ENCODE measurements at regions not wholly inside any gene's neighbourhood (a gene's known extent, or its start where the extent isn't known, plus 50 kb on each side); places are given as distances from the start of the nearest gene placed in this dataset.

GRCh38 chr1:102758418-102758817, 349.9 kb downstream of the COL11A1 start:
- no peak for TF ChIP-seq POLR2A (IDR thresholded peaks at IDR 0.05; ENCODE audit: low read length)
- no peak for TF ChIP-seq GATA1 (IDR thresholded peaks at IDR 0.05; ENCODE audit: low read depth, low read length)

Data from erythroblast (primary cell).